Karpas-422 (cell line): ENCODE measurements at regions not wholly inside any gene's neighbourhood (a gene's known extent, or its start where the extent isn't known, plus 50 kb on each side); places are given as distances from the start of the nearest gene placed in this dataset.

Experiments
- DNase-seq: peaks from one replicate; pipeline ENCODE4 v3.0.0-alpha.2; 2015
- H2AFZ ChIP-seq: fragments of 200-600 bp; sonication (generic); 2 replicates; pipeline ENCODE4 v1.6.1; 2014; ENCODE audit warnings: antibody characterized with exemption, low read length, mixed read lengths
- H3K27ac ChIP-seq: fragments of 200-600 bp; sonication (generic); 2 replicates; pipeline ENCODE4 v1.5.1; 2014; ENCODE audit warnings: mild to moderate bottlenecking, low read length, moderate library complexity
- H3K27me3 ChIP-seq: fragments of 200-600 bp; sonication (generic); 2 replicates; pipeline ENCODE4 v1.6.1; 2014; ENCODE audit warnings: low read length, mixed read lengths
- H3K36me3 ChIP-seq: fragments of 200-600 bp; sonication (generic); 2 replicates; pipeline ENCODE4 v1.6.1; 2014; ENCODE audit warnings: low read length, mixed read lengths; ENCODE audit not compliant: insufficient read depth
- H3K4me1 ChIP-seq: fragments of 200-600 bp; sonication (generic); 2 replicates; pipeline ENCODE4 v1.6.1; 2014; ENCODE audit warnings: mild to moderate bottlenecking, low read length, mixed read lengths
- H3K4me2 ChIP-seq: fragments of 200-600 bp; sonication (generic); 2 replicates; pipeline ENCODE4 v1.6.1; 2014; ENCODE audit warnings: low read length, low read depth, mild to moderate bottlenecking; ENCODE audit not compliant: poor library complexity, severe bottlenecking
- H3K4me3 ChIP-seq: fragments of 200-600 bp; sonication (generic); 2 replicates; pipeline ENCODE4 v1.5.1; 2014; ENCODE audit warnings: mild to moderate bottlenecking, antibody characterized with exemption, low read length, mixed read lengths
- H3K79me2 ChIP-seq: fragments of 200-600 bp; sonication (generic); 2 replicates; pipeline ENCODE4 v1.6.1; 2014; ENCODE audit warnings: mild to moderate bottlenecking, low read length, mixed read lengths
- H3K9ac ChIP-seq: fragments of 200-600 bp; sonication (generic); 2 replicates; pipeline ENCODE4 v1.6.0; 2014; ENCODE audit warnings: low read length
- H3K9me2 ChIP-seq: fragments of 200-600 bp; sonication (generic), shearing (Covaris generic); replicated peaks from 2 replicates; pipeline ENCODE4 v1.6.0; 2014; ENCODE audit warnings: mild to moderate bottlenecking, low read length, moderate library complexity; ENCODE audit not compliant: insufficient read depth
- H3K9me3 ChIP-seq: fragments of 300-700, 200-600 bp; sonication (generic); 2 replicates; pipeline ENCODE4 v1.6.1; 2014; ENCODE audit warnings: low read length, mixed read lengths
- H4K20me1 ChIP-seq: fragments of 200-600 bp; sonication (generic); 2 replicates; pipeline ENCODE4 v1.6.1; 2014; ENCODE audit warnings: mild to moderate bottlenecking, antibody characterized with exemption, low read length, low read depth; ENCODE audit not compliant: insufficient read depth

DNA sequence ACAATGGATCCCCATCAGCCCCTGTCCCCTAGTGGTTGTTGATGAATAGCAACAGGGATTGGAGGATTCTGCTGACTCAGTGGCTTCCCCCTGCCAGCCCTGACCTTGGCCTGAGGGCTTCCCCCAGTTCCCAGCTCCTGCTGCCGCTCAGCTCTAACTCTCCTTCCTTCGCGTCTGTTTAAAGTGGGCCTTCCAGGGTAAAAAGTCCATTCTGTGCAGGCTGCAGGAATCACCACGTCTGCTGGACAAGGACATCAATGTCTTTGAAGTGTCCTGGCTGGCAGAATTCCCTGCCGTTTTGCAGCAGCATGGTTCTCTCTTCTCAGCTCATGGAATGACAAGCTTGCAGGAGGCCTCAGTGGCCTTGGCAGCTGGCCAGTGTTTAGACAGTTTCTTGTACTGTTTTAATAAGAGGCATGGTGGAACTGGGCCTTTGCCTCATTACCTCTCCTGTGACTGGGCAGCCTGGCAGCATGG, 152.5 kb upstream of the STX18 start:
- Histone ChIP-seq H3K79me2 (no peaks in the 10 kb centered on the region), H3K27ac (no peak overlapping the region), H4K20me1 (no peaks in the 10 kb centered on the region), H3K9me3 (no peaks in the 10 kb centered on the region), H3K27me3 (no peaks in the 10 kb centered on the region), H3K4me2 (no peak overlapping the region), H2AFZ (no peak overlapping the region), H3K9ac (no peak overlapping the region), H3K4me3 (no peak overlapping the region), H3K9me2 (no peaks in the 10 kb centered on the region), H3K36me3 (no peaks in the 10 kb centered on the region), H3K4me1 (no peaks in the 10 kb centered on the region)
- DNase-seq: no peak

DNA sequence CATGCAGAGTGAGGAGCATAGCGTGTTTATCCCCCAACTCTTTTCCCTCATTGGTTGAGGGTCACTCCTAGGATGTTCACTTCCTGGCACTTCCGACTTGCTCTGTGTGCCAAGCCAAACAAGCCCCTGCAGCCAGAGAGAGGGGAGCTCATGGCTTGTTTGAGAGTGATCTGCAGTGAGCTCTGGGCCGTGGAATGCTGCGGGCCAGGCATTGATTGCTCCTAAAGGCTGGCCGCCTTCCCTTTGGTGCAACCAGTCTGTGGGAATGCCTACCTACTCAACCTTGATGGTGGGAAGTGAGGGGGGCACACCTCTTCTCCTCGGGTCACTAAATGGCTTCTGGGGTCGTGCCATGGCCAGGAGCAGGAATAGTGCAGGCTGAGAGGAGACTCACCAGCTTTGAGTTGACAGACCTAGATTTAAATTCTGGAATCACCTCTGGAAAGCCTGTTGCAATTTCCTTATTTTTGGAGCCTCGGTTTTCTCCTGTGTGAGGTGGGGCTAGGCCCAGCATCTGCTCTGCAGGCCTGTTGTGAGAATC, 152.0 kb upstream of the STX18 start:
- no peak overlapping the region for H3K9ac ChIP-seq
- no peaks in the 10 kb centered on the region for H3K9me3 ChIP-seq

GRCh38 chr4:4693258-4693657, 151.4 kb upstream of the STX18 start:
- H4K20me1 ChIP-seq: no peaks in the 10 kb centered on the region
- H3K9me2 ChIP-seq: no peaks in the 10 kb centered on the region
- H3K4me3 ChIP-seq: no peak overlapping the region
- no peaks in the 10 kb centered on the region for H3K4me1 ChIP-seq
- H3K9ac ChIP-seq: no peak overlapping the region
- DNase-seq: no peak
- H3K27ac ChIP-seq: no peak overlapping the region
- no peak overlapping the region for H2AFZ ChIP-seq
- H3K79me2 ChIP-seq: no peaks in the 10 kb centered on the region
- H3K9me3 ChIP-seq: no peaks in the 10 kb centered on the region
- H3K4me2 ChIP-seq: no peak overlapping the region
- H3K27me3 ChIP-seq: no peaks in the 10 kb centered on the region
- no peaks in the 10 kb centered on the region for H3K36me3 ChIP-seq

More for the DNA sequence above, 152.0 kb upstream of the STX18 start:
- Histone ChIP-seq H3K79me2 (no peaks in the 10 kb centered on the region), H4K20me1 (no peaks in the 10 kb centered on the region), H3K4me3 (no peak overlapping the region), H3K27me3 (no peaks in the 10 kb centered on the region), H3K4me2 (no peak overlapping the region), H3K36me3 (no peaks in the 10 kb centered on the region), H3K27ac (no peak overlapping the region), H3K9me2 (no peaks in the 10 kb centered on the region), H3K4me1 (no peaks in the 10 kb centered on the region), H2AFZ (no peak overlapping the region)
- no peak for DNase-seq

DNA sequence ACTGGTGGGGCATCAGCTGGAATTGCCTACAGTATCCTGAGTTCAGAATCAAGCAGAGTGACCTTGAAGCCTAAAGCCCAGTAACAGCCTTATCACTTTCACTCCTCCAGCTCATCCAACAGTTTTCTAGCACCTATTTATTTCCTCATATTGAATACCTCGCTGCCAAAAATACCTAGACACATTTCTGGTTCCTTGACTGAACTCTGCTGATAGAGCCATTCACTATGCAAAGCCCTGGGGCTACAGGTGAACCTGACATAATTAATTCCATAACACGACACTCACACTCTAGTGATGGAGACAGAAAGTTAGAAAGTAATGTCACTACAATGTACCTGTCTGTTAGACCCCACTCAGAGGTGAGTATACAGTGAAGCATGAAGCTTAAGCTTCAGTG, 149.0 kb upstream of the STX18 start:
- no peaks in the 10 kb centered on the region for H3K9me2 ChIP-seq
- H3K4me1 ChIP-seq: no peaks in the 10 kb centered on the region
- no peak overlapping the region for H3K4me3 ChIP-seq
- H2AFZ ChIP-seq: no peak overlapping the region
- no peaks in the 10 kb centered on the region for H3K79me2 ChIP-seq
- H4K20me1 ChIP-seq: no peaks in the 10 kb centered on the region
- H3K9me3 ChIP-seq: no peaks in the 10 kb centered on the region
- no peak overlapping the region for H3K9ac ChIP-seq
- H3K4me2 ChIP-seq: no peak overlapping the region
- H3K27ac ChIP-seq: no peak overlapping the region
- H3K27me3 ChIP-seq: no peaks in the 10 kb centered on the region
- DNase-seq: no peak
- H3K36me3 ChIP-seq: no peaks in the 10 kb centered on the region

GRCh38 chr4:4689694-4690440, 148.0 kb upstream of the STX18 start:
- H3K9me3 ChIP-seq: no peaks in the 10 kb centered on the region
- no peaks in the 10 kb centered on the region for H4K20me1 ChIP-seq
- H3K36me3 ChIP-seq: no peaks in the 10 kb centered on the region
- no peaks in the 10 kb centered on the region for H3K9me2 ChIP-seq
- DNase-seq: no peak
- no peak overlapping the region for H3K9ac ChIP-seq
- H3K79me2 ChIP-seq: no peaks in the 10 kb centered on the region
- no peak overlapping the region for H3K27ac ChIP-seq
- H2AFZ ChIP-seq: no peak overlapping the region
- no peak overlapping the region for H3K4me3 ChIP-seq
- no peaks in the 10 kb centered on the region for H3K4me1 ChIP-seq
- H3K4me2 ChIP-seq: no peak overlapping the region
- H3K27me3 ChIP-seq: no peaks in the 10 kb centered on the region

GRCh38 chr4:4687935-4688727, 146.3 kb upstream of the STX18 start:
- Histone ChIP-seq H3K79me2 (no peaks in the 10 kb centered on the region), H3K4me3 (no peak overlapping the region), H3K4me1 (no peaks in the 10 kb centered on the region), H3K4me2 (no peak overlapping the region), H3K9ac (no peak overlapping the region), H3K27me3 (no peaks in the 10 kb centered on the region), H4K20me1 (no peaks in the 10 kb centered on the region), H3K9me2 (no peaks in the 10 kb centered on the region), H2AFZ (no peak overlapping the region), H3K36me3 (no peaks in the 10 kb centered on the region), H3K27ac (no peak overlapping the region), H3K9me3 (no peaks in the 10 kb centered on the region)
- DNase-seq: no peak

DNA sequence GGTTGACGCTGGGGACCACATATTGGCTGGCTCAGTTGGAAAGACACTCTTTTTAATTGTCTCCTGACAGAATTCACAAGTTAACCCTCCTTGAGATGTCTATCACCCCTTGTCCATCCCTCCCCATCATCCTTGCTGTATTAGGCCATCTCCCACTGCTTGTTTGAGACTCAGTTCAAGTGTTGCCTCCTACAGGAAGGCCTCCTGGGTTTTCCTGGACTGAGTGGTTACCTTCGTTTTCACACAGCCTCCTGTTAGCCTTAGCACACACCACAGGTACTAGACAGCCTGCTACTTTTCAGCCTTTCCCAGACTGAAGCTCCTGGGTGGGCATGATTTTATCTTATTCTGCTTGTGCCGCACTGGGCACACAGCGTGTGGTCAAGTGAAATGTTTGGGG, 145.3 kb upstream of the STX18 start:
- DNase-seq: no peak
- Histone ChIP-seq H3K79me2 (no peaks in the 10 kb centered on the region), H3K9me3 (no peaks in the 10 kb centered on the region), H3K4me1 (no peaks in the 10 kb centered on the region), H3K4me3 (no peak overlapping the region), H3K9me2 (no peaks in the 10 kb centered on the region), H4K20me1 (no peaks in the 10 kb centered on the region), H3K27me3 (no peaks in the 10 kb centered on the region), H3K9ac (no peak overlapping the region), H3K4me2 (no peak overlapping the region), H3K36me3 (no peaks in the 10 kb centered on the region), H3K27ac (no peak overlapping the region), H2AFZ (no peak overlapping the region)
